ENCODE measurements at regions not wholly inside any gene's neighbourhood (a gene's known extent, or its start where the extent isn't known, plus 50 kb on each side); places are given as distances from the start of the nearest gene placed in this dataset.

- TF ChIP-seq CTCF (IDR thresholded peaks at IDR 0.05; ENCODE audit: control extremely low read depth, extremely low read depth): no peak
- peak; percentile 17 for ATAC-seq (ENCODE audit: insufficient read depth, low FRiP score)
- Histone ChIP-seq H3K9me3 (ENCODE audit: control insufficient read depth in 4 of 4, insufficient read depth in 3 of 4, low read length in 3 of 4) (peaks cover 0 to 11% (median 0%) of the 10 kb centered on the region in 4 donors), H3K36me3 (ENCODE audit: control insufficient read depth in 4 of 4, insufficient read depth in 4 of 4, low read length in 4 of 4) (no peaks in the 10 kb centered on the region), H3K4me1 (ENCODE audit: control insufficient read depth in 5 of 5, insufficient read depth in 5 of 5, low read length in 5 of 5) (no peaks in the 10 kb centered on the region), H3K9ac (ENCODE audit: insufficient read depth in 1 of 2, low read length in 2 of 2) (no peak overlapping the region), H3K27ac (ENCODE audit: low read depth in 1 of 2, low read length in 1 of 2) (no peak overlapping the region), H3K27me3 (ENCODE audit: control insufficient read depth in 3 of 3, insufficient read depth in 3 of 3, low read length in 2 of 3) (no peaks in the 10 kb centered on the region), H3K4me3 (no peak overlapping the region)
- DNase-seq: no peak
- WGBS, 2 donors: 73 to 91% methylated on average over 5 of the region's 5 CpGs
Observed at GRCh38 chr5:170442921-170443320, 53.8 kb upstream of the KCNMB1 start.

GRCh38 chr5:170442391-170442790, 53.2 kb upstream of the KCNMB1 start:
- Histone ChIP-seq H3K27me3 (ENCODE audit: control insufficient read depth in 3 of 3, insufficient read depth in 3 of 3, low read length in 2 of 3) (no peaks in the 10 kb centered on the region), H3K27ac (ENCODE audit: low read depth in 1 of 2, low read length in 1 of 2) (no peak overlapping the region), H3K9me3 (ENCODE audit: control insufficient read depth in 4 of 4, insufficient read depth in 3 of 4, low read length in 3 of 4) (peaks cover 0 to 6% (median 0%) of the 10 kb centered on the region in 4 donors), H3K4me1 (ENCODE audit: control insufficient read depth in 5 of 5, insufficient read depth in 5 of 5, low read length in 5 of 5) (no peaks in the 10 kb centered on the region), H3K9ac (ENCODE audit: insufficient read depth in 1 of 2, low read length in 2 of 2) (no peak overlapping the region), H3K4me3 (no peak overlapping the region), H3K36me3 (ENCODE audit: control insufficient read depth in 4 of 4, insufficient read depth in 4 of 4, low read length in 4 of 4) (no peaks in the 10 kb centered on the region)
- TF ChIP-seq CTCF (IDR thresholded peaks at IDR 0.05; ENCODE audit: control extremely low read depth, extremely low read depth): no peak
- no peak for ATAC-seq (ENCODE audit: insufficient read depth, low FRiP score)
- 92 to 97% methylated on average over 5 of the region's 5 CpGs for WGBS, 2 donors
- no peak for DNase-seq

GRCh38 chr5:170441393-170441784, 52.2 kb upstream of the KCNMB1 start:
- no peaks in the 10 kb centered on the region for H3K9me3 ChIP-seq (ENCODE audit: control insufficient read depth in 4 of 4, insufficient read depth in 3 of 4, low read length in 3 of 4)
- TF ChIP-seq CTCF (IDR thresholded peaks at IDR 0.05; ENCODE audit: control extremely low read depth, extremely low read depth): no peak
- 91 to 94% methylated on average over 10 of the region's 10 CpGs for WGBS, 2 donors
- no peak overlapping the region for H3K27ac ChIP-seq (ENCODE audit: low read depth in 1 of 2, low read length in 1 of 2)
- no peak for ATAC-seq (ENCODE audit: insufficient read depth, low FRiP score)
- no peaks in the 10 kb centered on the region for H3K36me3 ChIP-seq (ENCODE audit: control insufficient read depth in 4 of 4, insufficient read depth in 4 of 4, low read length in 4 of 4)
- H3K4me1 ChIP-seq (ENCODE audit: control insufficient read depth in 5 of 5, insufficient read depth in 5 of 5, low read length in 5 of 5): no peaks in the 10 kb centered on the region
- DNase-seq: no peak
- H3K9ac ChIP-seq (ENCODE audit: insufficient read depth in 1 of 2, low read length in 2 of 2): no peak overlapping the region
- H3K4me3 ChIP-seq: no peak overlapping the region
- no peaks in the 10 kb centered on the region for H3K27me3 ChIP-seq (ENCODE audit: control insufficient read depth in 3 of 3, insufficient read depth in 3 of 3, low read length in 2 of 3)

- Histone ChIP-seq H3K27ac (ENCODE audit: low read depth in 1 of 2, low read length in 1 of 2) (no peak overlapping the region), H3K4me1 (ENCODE audit: control insufficient read depth in 5 of 5, insufficient read depth in 5 of 5, low read length in 5 of 5) (no peaks in the 10 kb centered on the region), H3K9ac (ENCODE audit: insufficient read depth in 1 of 2, low read length in 2 of 2) (no peak overlapping the region), H3K9me3 (ENCODE audit: control insufficient read depth in 4 of 4, insufficient read depth in 3 of 4, low read length in 3 of 4) (no peaks in the 10 kb centered on the region), H3K27me3 (ENCODE audit: control insufficient read depth in 3 of 3, insufficient read depth in 3 of 3, low read length in 2 of 3) (no peaks in the 10 kb centered on the region), H3K36me3 (ENCODE audit: control insufficient read depth in 4 of 4, insufficient read depth in 4 of 4, low read length in 4 of 4) (no peaks in the 10 kb centered on the region), H3K4me3 (no peak overlapping the region)
- whole genome bisulfite sequencing, 2 donors: 88 to 90% methylated on average over 9 of the region's 9 CpGs
- DNase-seq (no peak), ATAC-seq (ENCODE audit: insufficient read depth, low FRiP score) (no peak)
- no peak for TF ChIP-seq CTCF (IDR thresholded peaks at IDR 0.05; ENCODE audit: control extremely low read depth, extremely low read depth)
Observed at GRCh38 chr5:170440771-170441392, 51.7 kb upstream of the KCNMB1 start.
